Renal cortical epithelial cell (primary cell): ENCODE measurements at regions not wholly inside any gene's neighbourhood (a gene's known extent, or its start where the extent isn't known, plus 50 kb on each side); places are given as distances from the start of the nearest gene placed in this dataset.
"Not testable (repeated sequence)": the region's sequence is repeated elsewhere in the genome, so short reads cannot be mapped to it uniquely, and the experiment has no call there.

Source experiments
- DNase-seq: peaks from one replicate; pipeline ENCODE4 v3.0.0-alpha.2; 2011; ENCODE audit warnings: low read depth

DNA sequence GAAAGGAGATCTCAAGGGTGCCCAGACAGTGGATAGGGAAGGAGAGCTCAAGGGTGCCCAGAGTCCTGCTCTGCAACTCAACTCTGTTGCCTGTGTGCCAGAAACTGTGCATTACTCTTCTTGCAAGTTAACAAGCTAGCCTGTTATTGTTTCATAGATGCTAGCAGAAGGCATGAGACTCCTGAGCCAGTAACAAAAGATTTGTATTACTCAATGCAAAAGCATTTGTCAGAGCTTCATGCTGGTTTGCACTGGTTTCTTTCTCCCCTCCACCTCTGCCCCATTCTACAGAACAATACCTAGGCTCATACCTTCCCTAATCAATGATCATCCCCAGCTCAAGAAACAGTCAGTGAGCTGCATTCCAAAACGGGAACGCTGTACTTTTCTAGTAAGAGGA, 124.5 kb upstream of the NEIL3 start:
- peak; percentile 80 for DNase-seq

DNA sequence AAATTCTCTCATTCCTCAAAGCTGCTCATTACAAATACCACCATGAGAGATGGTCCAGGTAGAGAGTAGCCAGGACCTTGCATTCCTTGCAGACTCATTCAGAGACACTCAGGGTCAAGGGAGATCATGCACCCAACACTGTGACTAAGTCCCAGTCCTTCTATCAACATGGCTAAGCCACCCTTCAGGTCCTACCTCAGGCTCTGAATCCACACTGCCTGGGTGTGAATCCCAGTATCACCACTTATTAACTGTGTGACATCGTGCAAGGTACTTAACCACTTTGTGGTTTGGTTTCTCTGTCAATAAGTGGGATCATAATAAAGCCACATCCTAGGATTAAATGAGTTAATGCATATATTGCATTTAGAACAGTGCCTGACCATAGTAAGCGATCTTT, 124.1 kb upstream of the NEIL3 start:
- DNase-seq = peak; percentile 43

DNA sequence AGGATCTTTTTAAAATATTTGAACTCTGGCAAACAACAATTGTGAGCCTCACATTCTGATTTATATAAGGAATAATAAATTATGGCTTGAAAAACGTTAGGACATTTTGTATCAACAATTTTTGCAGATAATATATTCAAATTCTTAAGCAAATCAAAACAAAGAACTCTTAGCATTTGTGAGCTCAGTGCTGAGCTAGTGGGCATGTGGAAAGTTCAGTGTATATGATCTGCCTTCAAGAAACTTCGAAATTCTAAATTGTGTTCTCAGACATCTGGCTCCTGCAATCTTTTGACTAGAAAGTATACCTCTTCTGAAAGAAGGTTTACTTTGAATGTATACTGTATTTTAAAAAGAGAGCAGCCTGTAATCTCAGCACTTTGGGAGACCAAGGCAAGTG, 122.3 kb upstream of the NEIL3 start:
- no peak for DNase-seq

DNA sequence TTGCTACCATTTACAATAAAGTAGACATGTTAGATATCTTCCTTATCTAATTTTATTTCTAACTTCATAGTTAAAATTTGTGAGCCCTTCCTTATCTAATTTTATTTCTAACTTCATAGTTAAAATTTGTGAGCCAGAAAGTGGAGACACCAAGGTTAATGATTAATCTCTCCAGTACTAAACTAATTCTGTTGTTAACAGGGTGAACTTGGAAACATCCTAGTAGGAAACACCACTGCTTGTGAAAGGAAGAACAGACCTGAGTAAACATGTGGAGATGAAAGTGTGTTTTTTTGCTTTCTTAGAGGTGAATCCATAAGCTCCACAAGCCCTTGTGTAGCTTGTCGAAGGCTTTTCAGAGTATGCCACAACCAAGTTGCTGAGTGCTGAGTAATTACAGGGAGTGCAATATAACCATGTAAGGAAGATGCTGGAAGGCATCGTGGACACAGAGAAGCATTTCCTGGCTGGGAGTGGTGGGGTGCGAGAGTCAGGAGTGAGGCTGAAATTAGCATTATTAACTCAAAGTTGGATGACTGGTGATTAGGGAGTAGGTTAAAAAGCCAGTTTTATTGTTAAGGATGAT, 118.6 kb upstream of the NEIL3 start:
- DNase-seq = peak; percentile 86

- DNase-seq = no peak
These were observed 118.1 kb upstream of the NEIL3 start for GRCh38 chr4:177191586-177191985.

GRCh38 chr4:177191991-177192390, 117.7 kb upstream of the NEIL3 start:
- DNase-seq = peak; percentile 13

GRCh38 chr4:177193024-177193715, 116.5 kb upstream of the NEIL3 start:
- not testable (repeated sequence) for DNase-seq

DNA sequence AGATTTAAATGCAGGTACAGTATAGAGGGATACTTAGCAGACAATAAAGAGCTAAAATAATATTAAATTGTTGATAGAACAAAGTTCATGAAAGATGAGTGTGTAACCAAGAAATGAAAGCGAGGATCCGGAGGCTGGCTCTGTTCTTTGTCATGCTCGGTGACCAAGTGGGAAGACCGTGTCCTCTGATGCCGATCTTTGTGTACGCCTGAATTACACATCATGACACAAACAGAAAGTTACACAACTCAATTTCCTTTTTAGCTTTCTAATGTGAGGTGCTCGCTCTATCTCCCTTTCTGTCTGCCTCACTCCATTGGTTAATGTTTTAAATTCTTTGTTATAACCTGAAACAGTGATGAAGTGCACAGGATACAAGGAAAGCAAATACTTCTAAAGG, 114.8 kb upstream of the NEIL3 start:
- DNase-seq = peak; percentile 74

DNA sequence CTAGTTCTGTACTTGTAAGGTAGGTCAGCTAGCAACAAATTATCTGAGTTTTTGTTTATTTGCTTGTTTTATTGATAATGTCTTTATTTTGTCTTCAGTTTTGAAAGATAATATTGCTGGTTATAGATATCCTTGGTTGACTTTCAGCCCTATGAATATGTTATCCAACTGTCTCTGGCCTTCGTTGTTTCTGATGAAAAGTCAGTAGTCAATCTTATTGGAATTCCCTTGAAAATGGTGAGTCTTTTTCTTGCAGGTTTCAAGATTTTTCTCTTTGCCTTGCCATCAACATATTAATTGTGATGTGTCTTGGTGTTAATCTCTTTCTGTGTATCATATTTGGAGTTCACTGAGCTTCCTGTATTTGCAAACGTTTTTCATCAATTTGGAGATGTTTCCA, 113.1 kb upstream of the NEIL3 start:
- no peak for DNase-seq

DNA sequence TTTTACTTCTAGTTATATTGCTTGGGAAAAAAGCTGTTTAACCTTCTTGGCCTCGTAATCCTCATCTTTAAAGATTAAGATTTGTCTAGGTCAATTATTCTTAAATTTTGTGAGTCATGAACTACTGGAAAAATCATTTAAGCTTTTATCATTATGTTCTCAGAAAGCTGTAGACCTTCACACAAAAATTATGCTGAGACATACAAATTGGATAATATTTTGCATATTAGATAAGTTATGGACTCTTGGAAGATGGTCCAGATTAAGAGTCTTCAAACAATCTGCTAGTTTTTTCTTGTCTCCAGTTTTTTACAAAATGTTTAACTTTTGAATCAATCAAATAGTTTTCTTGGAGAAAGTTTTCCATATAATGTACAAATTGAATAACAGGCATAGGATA, 108.1 kb upstream of the NEIL3 start:
- DNase-seq = no peak

DNA sequence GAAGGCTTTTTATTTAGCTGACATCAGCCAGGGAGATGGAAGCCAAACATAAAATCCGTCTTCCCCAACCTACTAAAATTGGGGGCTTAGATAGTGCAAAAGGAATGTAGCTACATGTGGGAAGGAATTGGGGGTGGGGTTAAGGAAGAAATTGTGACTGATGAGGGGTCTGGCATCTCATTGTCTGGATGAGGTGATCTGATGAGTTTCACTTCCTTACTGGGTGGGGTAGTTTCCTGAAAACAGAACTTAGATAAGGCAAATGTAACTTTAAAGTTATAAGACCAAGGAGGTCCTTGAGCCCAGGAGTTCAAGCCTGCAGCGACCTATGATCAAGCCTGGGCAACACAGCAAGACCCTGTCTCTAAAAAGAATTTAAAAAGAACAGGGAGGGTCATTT, 105.5 kb upstream of the NEIL3 start:
- DNase-seq = no peak

DNA sequence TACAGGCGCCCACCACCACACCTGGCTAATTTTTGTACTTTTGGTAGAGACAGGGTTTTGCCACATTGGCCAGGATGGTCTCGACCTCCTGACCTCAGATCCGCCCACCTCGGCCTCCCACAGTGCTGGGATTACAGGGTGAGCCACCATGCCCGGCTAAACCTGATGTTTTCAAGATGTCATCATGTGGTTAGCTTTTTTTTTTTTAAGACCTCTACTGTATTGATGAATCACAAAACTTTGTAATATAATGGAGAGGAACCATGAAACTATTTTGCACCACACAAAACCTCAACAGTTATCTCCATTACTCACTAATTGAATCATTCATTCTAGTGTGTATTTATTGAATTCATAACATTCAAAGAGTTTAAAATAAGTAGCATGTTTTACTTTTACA, 94.7 kb upstream of the NEIL3 start:
- DNase-seq = peak; percentile 36

DNA sequence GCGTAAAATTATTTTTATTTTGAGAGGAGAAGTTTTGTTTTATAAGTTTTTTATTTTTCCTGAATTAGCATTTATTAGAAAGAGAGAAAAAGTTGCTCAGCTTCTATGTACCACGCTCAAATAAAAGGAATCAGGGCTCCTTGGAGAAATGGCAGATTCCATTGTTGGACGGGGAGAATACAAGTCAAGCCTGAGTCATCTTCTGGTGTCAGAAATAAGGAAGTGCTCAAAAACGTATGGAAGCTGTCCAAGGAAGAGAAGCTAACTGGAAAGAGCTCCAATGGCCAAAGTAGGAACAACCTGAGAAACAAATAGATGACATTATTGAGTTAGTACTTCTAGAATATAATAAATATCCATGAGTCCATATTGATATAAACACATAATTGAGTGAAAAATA, 89.3 kb upstream of the NEIL3 start:
- DNase-seq = peak; percentile 33

DNA sequence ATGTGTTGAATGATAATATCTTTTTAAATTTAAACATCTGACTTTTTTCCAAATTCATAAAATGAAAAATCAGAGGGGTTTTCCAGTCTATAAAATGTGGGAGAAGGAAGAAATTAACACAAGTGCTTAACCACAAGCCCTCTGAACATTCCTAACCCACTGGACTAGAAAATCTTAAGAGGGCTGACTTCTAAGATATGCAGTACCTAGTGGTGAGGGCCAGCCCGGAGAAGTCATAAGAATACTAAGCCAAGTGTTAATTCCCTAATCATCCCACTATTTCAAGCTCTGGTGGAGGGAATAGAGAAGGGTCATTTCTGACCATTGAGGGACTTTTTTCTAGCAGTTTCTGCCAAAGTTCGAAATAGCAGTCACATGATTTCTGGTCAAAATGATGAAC, 86.9 kb upstream of the NEIL3 start:
- peak; percentile 97 for DNase-seq

DNA sequence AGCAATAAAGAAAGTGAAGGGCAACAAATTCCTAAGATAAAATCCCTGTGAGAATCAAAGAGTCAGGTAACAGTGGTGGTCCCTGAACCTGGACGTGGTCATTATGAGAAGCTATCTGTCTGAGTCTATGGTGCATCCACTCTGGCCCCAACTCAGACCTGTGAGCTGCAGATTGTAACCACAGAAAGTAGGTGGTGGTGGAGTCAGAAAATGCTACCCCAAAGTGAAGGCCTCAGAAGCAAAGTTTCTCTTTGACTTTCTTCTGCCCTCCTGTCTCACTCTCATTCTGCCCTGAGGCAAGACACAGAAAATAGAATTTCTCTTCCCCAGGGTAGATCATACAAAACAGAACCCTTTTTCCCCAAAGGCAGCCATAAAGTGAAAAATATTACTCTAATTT, 84.1 kb upstream of the NEIL3 start:
- no peak for DNase-seq

GRCh38 chr4:177227636-177228035, 82.0 kb upstream of the NEIL3 start:
- DNase-seq = no peak

GRCh38 chr4:177228599-177228998, 81.1 kb upstream of the NEIL3 start:
- DNase-seq = no peak

- DNase-seq = peak; percentile 57
These were observed 80.3 kb upstream of the NEIL3 start for GRCh38 chr4:177229331-177229730.

DNA sequence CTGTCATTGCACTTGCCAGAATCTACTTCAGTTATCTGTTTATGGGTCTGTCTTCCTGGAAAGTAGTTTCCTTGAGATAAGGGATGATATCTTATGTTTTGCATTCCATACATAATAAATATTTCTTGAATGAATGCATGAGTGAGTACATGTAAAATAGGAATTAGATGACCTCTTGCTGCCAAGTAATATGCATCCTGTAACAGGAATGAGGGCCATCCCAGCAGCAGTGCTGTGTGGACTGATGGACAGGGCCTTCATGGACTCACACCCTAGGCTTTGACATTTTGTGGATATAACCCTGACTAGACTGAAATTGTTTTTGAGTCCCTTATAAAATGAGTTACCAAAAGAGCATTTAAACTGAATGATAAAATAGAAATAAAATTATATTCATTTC, 77.2 kb upstream of the NEIL3 start:
- no peak for DNase-seq

GRCh38 chr4:177235026-177235425, 74.6 kb upstream of the NEIL3 start:
- no peak for DNase-seq

DNA sequence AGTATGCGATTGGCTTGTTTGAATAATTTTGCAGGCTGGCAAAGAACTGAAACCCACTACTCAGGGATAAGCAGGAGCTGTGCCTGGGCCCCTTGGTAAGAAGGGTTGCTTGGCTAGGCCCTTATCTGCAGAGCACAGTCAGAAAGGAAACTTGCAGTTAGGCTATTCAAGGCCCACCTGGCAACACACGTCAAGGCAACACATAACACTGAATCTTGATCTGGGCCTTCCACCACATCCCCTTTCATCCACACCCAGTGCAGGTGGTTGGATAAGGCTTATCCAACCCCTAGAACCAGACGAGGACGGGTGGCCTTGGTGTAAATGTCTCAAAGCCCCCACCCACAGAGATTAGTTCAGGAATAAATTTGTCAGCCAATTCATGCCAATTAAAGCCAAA, 72.8 kb upstream of the NEIL3 start:
- DNase-seq = no peak

- peak; percentile 65 for DNase-seq
These were observed 72.4 kb upstream of the NEIL3 start for GRCh38 chr4:177237291-177237690.

GRCh38 chr4:177239477-177239876, 70.2 kb upstream of the NEIL3 start:
- DNase-seq = no peak

DNA sequence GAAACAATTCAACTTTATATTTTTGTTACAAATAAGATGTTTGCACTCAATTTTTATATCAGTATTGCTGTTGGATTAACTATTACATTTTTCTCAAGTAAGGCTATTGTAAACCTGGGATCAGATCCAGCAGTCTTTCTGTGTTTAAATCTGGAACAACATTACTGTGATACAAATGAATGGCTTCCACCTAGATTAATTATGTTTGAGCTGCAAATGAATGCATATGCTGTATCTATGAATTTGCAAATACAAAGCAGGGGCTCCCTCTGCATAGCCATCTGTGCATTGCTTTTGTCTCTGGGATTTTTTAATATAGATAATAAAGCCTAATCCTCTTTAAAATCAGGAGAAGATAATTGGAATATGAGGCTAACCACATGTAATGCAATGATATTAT, 69.8 kb upstream of the NEIL3 start:
- no peak for DNase-seq
